Suprapubic skin (tissue), 4 donors: ENCODE measurements at regions not wholly inside any gene's neighbourhood (a gene's known extent, or its start where the extent isn't known, plus 50 kb on each side); places are given as distances from the start of the nearest gene placed in this dataset.

Experiments used
- POLR2A ChIP-seq, 2 donors: fragments of 450-650 bp; IDR thresholded peaks; one replicate each; pipeline ENCODE4 v1.6.1; 2017; ENCODE audit warnings: antibody characterized with exemption in 2 of 2, mild to moderate bottlenecking in 2 of 2, moderate library complexity in 2 of 2
- POLR2AphosphoS5 ChIP-seq, 3 donors: sonication (generic); formaldehyde crosslinking; IDR thresholded peaks; one replicate each; pipeline ENCODE4 v1.6.1; 2017; ENCODE audit warnings: antibody characterized with exemption in 3 of 3

DNA sequence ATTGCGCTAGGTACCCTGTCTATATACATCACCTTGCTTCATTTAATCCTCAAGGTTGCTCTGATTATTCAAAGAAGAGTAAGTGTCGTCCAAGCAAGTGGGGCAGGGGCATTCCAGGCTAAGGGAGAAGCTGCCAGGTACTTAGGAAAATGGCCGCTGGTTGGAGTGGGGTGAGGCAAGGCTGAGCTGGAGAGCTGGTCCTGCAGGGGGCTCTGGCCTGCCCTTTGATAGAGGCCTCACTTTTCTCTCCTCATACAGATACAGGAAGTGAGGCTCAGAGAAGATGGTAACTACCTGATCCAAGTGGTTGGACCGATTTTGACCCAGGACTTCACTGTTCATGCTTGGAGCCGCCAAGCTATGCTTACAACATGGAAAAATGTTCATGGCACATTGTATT, 86.9 kb upstream of the ZBTB40 start:
- TF ChIP-seq POLR2AphosphoS5 (IDR thresholded peaks at IDR 0.05) (no peak), POLR2A (IDR thresholded peaks at IDR 0.05) (no peak)
